Ascending aorta (tissue), 2 donors: ENCODE measurements at regions not wholly inside any gene's neighbourhood (a gene's known extent, or its start where the extent isn't known, plus 50 kb on each side); places are given as distances from the start of the nearest gene placed in this dataset.

ENCODE experiments used
- DNase-seq, 2 donors: peaks; one replicate each; pipeline ENCODE4 v3.0.0-alpha.2; 2019; ENCODE audit warnings: low spot score in 2 of 2
- H3K27ac ChIP-seq, 2 donors: fragments of 200-600 bp; sonication (generic); one replicate each; pipeline ENCODE4 v1.5.1; 2016 to 2017; ENCODE audit warnings: mild to moderate bottlenecking in 1 of 2
- H3K27me3 ChIP-seq: fragments of 200-600 bp; sonication (generic); one replicate; pipeline ENCODE4 v1.5.1; 2017
- H3K36me3 ChIP-seq, 2 donors: fragments of 200-600 bp; sonication (generic); one replicate each; pipeline ENCODE4 v1.5.1; 2016
- H3K4me1 ChIP-seq, 2 donors: fragments of 200-600 bp; sonication (generic); one replicate each; pipeline ENCODE4 v1.5.1; 2016 to 2017; ENCODE audit warnings: mild to moderate bottlenecking in 1 of 2
- H3K4me3 ChIP-seq, 2 donors: fragments of 200-600 bp; sonication (generic); one replicate each; pipeline ENCODE4 v1.5.1; 2016 to 2017; ENCODE audit warnings: mild to moderate bottlenecking in 1 of 2
- H3K9me3 ChIP-seq, 2 donors: fragments of 200-600 bp; sonication (generic); one replicate each; pipeline ENCODE4 v1.5.1; 2016
- intact Hi-C: fragments of 100-400 bp; cut with DNase I; formaldehyde crosslinking; loops from one replicate; pipeline ENCODE4 v1.15.1; 2023
- TF ChIP-seq, protein P1 (sequence below), 3 experiments: fragments of 200-600 bp in 2 of 3; fragments of 450-650 bp in 1 of 3; sonication (generic) in 2 of 3; IDR thresholded peaks; one replicate each; pipeline ENCODE4 v1.5.1; 2016 to 2019; ENCODE audit warnings: antibody characterized with exemption in 3 of 3, mild to moderate bottlenecking in 1 of 3, moderate library complexity in 1 of 3

- no peaks in the 10 kb centered on the region for H3K36me3 ChIP-seq
- DNase-seq = no peak
- intact Hi-C loops = no loop called here
These were observed 121.2 kb upstream of the RBPJ start for GRCh38 chr4:26199596-26199995.

GRCh38 chr4:26201120-26201519 lies 119.7 kb upstream of the RBPJ start:
- Histone ChIP-seq H3K36me3 (no peaks in the 10 kb centered on the region), H3K4me1 (peaks cover 0 to 13% of the 10 kb centered on the region in 2 donors), H3K27me3 (no peaks in the 10 kb centered on the region), H3K9me3 (no peaks in the 10 kb centered on the region), H3K27ac (no peak overlapping the region), H3K4me3 (no peak overlapping the region)
- TF ChIP-seq, protein P1, sequence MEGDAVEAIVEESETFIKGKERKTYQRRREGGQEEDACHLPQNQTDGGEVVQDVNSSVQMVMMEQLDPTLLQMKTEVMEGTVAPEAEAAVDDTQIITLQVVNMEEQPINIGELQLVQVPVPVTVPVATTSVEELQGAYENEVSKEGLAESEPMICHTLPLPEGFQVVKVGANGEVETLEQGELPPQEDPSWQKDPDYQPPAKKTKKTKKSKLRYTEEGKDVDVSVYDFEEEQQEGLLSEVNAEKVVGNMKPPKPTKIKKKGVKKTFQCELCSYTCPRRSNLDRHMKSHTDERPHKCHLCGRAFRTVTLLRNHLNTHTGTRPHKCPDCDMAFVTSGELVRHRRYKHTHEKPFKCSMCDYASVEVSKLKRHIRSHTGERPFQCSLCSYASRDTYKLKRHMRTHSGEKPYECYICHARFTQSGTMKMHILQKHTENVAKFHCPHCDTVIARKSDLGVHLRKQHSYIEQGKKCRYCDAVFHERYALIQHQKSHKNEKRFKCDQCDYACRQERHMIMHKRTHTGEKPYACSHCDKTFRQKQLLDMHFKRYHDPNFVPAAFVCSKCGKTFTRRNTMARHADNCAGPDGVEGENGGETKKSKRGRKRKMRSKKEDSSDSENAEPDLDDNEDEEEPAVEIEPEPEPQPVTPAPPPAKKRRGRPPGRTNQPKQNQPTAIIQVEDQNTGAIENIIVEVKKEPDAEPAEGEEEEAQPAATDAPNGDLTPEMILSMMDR (IDR thresholded peaks at IDR 0.05) = no peak
- no peak for DNase-seq
- intact Hi-C loops = loop anchor here (10.0 kb wide), 1 partner anchor 106 kb away; no protein-coding TSS in a partner anchor

More at GRCh38 chr4:26199596-26199995, 121.2 kb upstream of the RBPJ start:
- peaks cover 0 to 2% of the 10 kb centered on the region in 2 donors for H3K4me1 ChIP-seq
- TF ChIP-seq, protein P1 (IDR thresholded peaks at IDR 0.05) = no peak
- no peak overlapping the region for H3K27ac ChIP-seq
- H3K9me3 ChIP-seq = no peaks in the 10 kb centered on the region
- H3K27me3 ChIP-seq = no peaks in the 10 kb centered on the region
- no peak overlapping the region for H3K4me3 ChIP-seq

GRCh38 chr4:26204249-26204825 lies 116.5 kb upstream of the RBPJ start:
- DNase-seq = no peak
- H3K4me1 ChIP-seq = peaks cover 0 to 25% of the 10 kb centered on the region in 2 donors
- intact Hi-C loops = loop anchor here (10.0 kb wide), 1 partner anchor 110 kb away; no protein-coding TSS in a partner anchor
- H3K4me3 ChIP-seq = no peak overlapping the region
- H3K27ac ChIP-seq = no peak overlapping the region
- H3K27me3 ChIP-seq = no peaks in the 10 kb centered on the region
- no peaks in the 10 kb centered on the region for H3K9me3 ChIP-seq
- H3K36me3 ChIP-seq = no peaks in the 10 kb centered on the region
- TF ChIP-seq, protein P1 (IDR thresholded peaks at IDR 0.05) = no peak

- H3K27me3 ChIP-seq = no peaks in the 10 kb centered on the region
- peak overlapping the region in 1 of 2 donors; percentile 2 for H3K27ac ChIP-seq
- no peak overlapping the region for H3K4me3 ChIP-seq
- peak in 1 of 2 donors; percentile 74 for DNase-seq
- H3K36me3 ChIP-seq = no peaks in the 10 kb centered on the region
- peaks cover 0 to 25% of the 10 kb centered on the region in 2 donors for H3K4me1 ChIP-seq
- TF ChIP-seq, protein P1 (IDR thresholded peaks at IDR 0.05) = no peak
- intact Hi-C loops = loop anchor here (5.0 to 10.0 kb wide), 2 partner anchors 110 to 183 kb away; no protein-coding TSS in a partner anchor
- H3K9me3 ChIP-seq = no peaks in the 10 kb centered on the region
These were observed 115.9 kb upstream of the RBPJ start for GRCh38 chr4:26204911-26205370.

DNA sequence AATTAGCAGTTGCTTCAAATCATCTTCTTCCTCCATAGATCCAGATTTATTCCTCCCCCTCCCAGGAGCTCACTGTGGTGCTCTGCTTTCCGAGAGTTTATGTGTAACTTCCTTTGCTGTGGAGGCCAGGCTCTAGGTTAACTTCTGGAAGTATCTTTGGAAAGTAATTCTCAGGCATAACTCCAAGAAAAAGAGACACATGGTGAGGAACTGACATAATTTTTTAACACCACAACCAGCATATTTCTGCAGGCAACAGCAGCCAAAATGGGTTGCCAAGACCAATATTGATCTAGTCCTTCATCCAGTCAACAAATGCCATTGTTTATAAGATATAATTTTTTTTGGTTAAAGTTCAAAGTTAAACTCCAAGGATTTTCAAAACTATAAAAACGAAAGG lies 114.5 kb upstream of the RBPJ start:
- Histone ChIP-seq H3K9me3 (no peaks in the 10 kb centered on the region), H3K4me3 (no peak overlapping the region), H3K36me3 (no peaks in the 10 kb centered on the region), H3K27me3 (no peaks in the 10 kb centered on the region), H3K27ac (peak overlapping the region in 1 of 2 donors; percentile 51), H3K4me1 (peaks cover 0 to 25% of the 10 kb centered on the region in 2 donors)
- TF ChIP-seq, protein P1 (IDR thresholded peaks at IDR 0.05) = no peak
- DNase-seq = peak in 1 of 2 donors; percentile 66
- intact Hi-C loops = loop anchor here (1.0 to 10.0 kb wide), 4 partner anchors 28 to 184 kb away; no protein-coding TSS in a partner anchor
